CD4-positive, alpha-beta T cell treated with Interferon alpha-2 for 1 hour (primary cell): ENCODE measurements at regions not wholly inside any gene's neighbourhood (a gene's known extent, or its start where the extent isn't known, plus 50 kb on each side); places are given as distances from the start of the nearest gene placed in this dataset.
"Not testable (repeated sequence)": the region's sequence is repeated elsewhere in the genome, so short reads cannot be mapped to it uniquely, and the experiment has no call there.

Experiments
- DNase-seq, 2 donors: peaks; one replicate each; pipeline ENCODE4 v3.0.0-alpha.2; 2020 to 2022

GRCh38 chr11:90717522-90717921, 494.7 kb upstream of the CHORDC1 start:
- no peak for DNase-seq

DNA sequence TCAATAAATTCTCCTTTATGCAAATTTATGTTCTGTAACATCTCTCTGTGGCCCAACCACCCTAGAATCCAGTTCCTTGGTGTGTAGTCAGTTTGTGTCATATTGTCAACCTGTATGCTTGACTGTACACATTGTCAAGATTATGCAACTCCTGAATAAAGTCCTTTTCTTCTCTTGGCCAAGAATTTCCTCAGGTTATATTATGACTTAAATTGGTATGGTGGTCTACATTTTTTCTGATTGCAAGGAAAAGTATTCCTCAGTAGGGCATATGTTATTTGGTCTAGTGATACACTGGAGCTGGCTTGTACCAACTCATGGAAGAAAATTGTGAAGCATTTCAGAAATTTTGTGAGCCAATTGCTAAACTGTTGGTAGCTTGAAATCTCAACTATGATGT, 482.8 kb upstream of the CHORDC1 start:
- DNase-seq, result no peak

GRCh38 chr11:90704510-90704909, 481.7 kb upstream of the CHORDC1 start:
- DNase-seq, result no peak

DNA sequence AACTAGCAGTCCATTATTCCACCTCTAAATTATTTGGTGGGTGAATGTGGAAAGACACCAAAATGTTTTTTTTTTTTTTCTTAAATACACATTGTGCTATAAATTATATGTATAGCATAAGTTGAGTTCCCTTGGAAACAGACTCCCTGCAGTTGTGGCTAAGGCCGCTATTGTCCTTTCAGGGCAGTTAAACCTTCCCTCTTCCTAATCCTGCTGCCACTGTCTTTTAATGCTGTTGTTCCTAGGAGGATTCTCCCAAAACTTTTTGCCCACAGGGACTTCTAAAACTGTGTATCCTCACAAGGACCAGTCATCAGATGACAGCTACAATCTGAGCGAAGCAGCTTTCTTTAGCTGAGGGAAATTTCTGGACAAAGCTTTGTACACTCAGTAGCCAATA, 478.9 kb upstream of the CHORDC1 start:
- DNase-seq, result no peak

DNA sequence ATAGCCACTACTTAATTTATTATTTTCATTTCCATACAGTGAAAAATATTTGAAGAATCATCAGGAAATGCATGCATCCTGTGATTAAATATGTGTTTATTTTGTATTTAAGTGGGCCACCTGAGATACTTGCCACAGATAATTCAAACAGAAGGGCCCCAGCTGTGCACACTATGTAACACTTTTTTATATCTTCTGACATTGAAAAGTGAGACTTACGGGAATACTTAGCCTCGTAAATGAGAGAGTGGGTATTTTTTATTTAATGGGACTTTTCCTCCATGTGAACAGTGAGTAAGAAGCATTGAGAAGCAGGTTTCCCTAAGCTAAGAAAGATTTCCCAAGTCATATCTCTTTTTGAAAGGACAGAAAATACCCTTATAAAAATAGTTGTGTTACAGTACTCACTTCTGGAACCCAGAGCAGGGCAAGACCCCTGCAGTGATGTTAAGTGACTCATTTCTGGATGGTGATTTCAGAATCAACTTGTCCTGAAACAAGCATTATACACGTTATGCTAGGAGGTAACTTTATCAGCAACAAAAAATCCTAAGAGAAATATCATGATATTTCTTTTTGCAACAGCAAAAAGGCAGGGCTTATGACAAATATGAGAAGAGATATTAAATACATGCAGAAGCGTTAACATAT, 478.1 kb upstream of the CHORDC1 start:
- DNase-seq, result no peak

GRCh38 chr11:90699791-90700400, 477.0 kb upstream of the CHORDC1 start:
- DNase-seq, result no peak

GRCh38 chr11:90698238-90698637, 475.4 kb upstream of the CHORDC1 start:
- DNase-seq, result no peak

- not testable (repeated sequence) for DNase-seq
Observed at GRCh38 chr11:90675496-90675895, 452.6 kb upstream of the CHORDC1 start.

- no peak for DNase-seq
Observed at GRCh38 chr11:90669094-90669493, 446.2 kb upstream of the CHORDC1 start.

DNA sequence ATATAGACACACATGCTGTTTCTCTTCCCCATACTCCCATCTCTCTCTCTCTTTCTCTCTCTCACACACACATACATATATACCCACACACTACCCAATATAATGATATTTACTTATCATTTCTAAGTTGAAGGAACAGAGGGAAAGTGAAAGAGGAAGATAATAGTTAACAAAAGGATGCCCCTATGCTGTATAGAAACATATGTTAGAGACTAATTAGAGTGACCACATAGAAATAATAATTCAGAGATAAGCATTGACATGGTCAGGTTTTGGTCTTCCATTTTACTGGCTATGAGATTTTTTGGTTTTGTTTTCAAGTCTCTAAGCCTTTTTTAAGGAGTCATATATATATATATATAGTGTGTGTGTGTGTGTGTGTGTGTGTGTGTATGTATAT, 445.7 kb upstream of the CHORDC1 start:
- no peak for DNase-seq

DNA sequence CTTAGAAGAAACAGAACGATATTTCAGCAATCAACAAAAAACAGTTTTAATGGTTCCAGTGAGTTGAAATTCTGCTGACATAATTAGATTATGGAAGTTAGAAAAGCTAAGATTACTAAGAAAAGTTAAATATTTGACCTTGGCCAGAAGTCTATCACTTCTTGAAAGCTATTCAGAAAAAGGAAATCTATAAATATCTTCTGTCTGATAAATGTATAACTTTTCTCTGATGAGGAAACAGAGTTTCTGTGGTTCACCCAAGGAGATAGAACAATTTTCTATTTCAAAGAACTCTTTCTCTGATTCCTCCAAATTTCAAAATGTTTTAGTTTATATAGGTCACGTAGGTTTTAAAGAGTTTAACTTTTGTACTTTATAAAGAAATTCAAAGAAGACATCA, 438.4 kb upstream of the CHORDC1 start:
- no peak for DNase-seq

GRCh38 chr11:90656171-90656570, 433.3 kb upstream of the CHORDC1 start:
- no peak for DNase-seq

DNA sequence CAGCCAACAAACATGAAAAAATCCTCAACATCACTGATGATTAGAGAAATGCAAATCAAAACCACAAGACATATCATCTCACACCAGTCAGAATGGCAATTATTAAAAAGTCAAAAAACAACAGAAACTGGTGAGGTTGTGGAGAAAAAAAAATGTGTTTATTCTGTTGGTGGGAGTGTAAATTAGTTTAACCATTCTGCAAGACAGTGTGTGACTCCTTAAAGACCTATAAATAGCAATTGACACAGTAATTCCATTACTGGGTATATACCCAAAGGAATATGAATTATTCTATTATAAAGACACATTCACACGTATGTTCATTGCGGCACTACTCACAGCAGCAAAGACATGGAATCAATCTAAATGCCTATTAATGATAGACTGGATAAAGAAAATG, 427.3 kb upstream of the CHORDC1 start:
- no peak for DNase-seq

DNA sequence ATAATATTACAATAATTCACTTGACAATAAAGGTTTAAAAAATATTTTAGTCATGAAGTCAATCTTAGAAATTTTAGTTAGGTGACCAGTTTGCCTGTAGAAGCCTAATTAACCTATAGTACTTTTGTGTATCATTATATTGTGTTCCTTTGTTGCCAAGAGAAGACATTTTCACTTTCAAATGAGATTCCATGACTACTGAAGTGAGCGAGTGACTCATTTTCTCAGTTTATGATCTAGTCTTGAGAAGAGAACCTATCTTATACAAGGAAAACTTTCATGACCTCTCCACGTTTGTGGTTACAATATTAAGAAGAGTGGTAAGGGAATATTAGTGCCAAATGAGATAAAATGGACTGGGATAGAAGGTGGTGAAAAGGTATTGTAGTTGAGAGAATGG, 423.9 kb upstream of the CHORDC1 start:
- no peak for DNase-seq

DNA sequence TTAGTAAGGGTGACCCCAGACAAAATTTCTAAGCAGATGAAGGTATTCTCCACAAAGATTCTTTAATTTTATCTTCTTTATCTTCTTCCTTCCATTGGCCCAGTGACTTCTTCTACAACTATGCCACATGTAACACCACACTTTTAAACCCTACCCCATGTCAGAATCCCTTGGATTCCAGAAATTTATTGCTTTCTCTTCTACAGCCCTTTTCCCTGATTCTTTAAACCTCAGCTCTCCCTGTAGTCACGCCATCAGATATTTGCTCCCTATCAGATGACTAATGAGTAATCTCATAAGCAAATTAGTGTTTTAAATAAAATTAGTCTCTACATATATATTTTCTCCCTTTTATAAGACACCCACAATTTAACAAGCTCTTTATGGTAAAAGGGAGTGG, 423.4 kb upstream of the CHORDC1 start:
- DNase-seq, result no peak

DNA sequence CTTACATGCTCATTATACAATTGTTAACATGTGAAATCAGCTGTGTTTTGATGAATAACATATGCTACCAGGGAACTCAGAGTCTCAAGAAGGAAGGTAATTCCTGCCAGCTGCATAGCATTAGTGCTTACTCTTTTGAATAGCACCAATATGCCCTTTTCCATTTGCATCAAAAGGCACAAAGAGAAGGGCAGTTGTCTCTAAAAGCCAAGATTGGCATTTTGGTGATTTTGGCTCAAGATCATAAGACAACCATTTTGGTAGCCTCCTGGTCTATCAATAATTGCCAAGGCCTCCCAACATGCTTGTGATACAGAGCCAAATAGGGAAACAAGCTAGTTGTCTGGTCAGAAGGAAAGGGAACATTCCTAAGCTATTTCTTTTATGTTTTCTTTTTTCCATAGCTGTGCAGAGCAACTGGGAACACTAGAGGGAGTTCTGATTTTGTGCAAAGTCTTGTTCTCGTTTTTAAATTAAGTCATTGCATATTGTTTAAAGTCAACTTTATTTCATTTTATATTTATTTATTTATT, 416.7 kb upstream of the CHORDC1 start:
- no peak for DNase-seq

DNA sequence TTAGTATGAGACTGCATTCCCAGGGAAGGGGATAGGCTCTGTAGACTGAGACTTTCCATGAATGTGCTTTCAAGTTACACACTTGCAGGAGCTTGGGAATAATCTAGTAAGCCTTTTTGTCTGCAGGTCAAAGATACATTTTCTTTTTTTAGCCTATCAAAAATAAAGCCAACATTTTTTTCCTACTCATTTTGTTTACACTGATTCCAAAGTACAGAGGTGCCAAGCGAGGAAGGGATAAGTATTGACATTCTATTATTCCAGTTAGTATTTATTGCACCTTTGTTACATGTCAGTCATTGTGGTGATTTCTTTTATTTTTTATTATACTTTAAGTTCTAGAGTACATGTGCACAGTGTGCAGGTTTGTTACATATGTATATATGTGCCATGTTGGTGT, 413.0 kb upstream of the CHORDC1 start:
- no peak for DNase-seq

GRCh38 chr11:90635151-90635550, 412.3 kb upstream of the CHORDC1 start:
- no peak for DNase-seq

DNA sequence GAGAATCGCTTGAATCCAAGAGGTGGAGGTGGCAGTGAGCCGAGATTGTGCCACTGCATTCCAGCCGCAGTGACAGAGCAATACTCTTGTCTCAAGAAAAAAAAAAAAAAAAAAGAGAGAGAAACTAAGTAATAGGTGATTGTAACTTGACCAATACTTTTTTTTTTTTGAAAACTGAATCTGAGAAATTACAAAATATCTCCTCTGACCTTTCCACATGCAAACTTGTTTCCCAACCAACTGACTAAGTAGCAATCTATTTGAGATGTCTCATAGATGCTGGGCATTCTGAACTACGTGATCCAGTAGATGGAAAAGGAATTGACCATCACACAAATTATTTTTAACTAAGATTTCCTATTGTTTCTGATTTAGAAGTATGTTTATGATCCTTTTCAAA, 407.3 kb upstream of the CHORDC1 start:
- no peak for DNase-seq

DNA sequence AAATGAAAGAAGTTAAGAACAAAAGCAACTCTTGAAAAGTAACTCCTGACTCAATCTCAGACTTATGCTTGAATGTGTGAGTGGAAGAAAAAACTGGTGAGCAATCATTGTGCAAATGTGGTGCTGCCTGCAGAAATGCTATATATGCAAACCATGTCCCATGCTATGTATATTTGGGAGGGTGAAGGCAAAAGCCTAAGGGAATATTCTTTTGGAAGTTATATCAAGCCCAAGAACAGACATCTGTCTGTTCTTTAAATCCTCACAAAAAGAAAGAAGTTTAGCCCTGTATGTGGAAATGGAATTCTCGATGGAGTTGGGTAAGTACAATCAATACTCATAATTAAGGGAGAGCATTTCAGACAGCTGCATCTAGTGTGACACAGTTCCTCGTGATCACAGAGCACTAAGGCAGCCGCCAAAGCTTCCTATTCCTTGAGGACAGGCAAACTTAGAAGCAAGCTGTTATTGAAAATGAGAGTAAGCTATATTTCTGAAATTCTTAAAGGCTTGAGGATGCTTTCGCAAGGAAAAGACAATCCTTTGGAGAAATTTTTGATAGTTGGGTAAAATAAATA, 406.5 kb upstream of the CHORDC1 start:
- no peak for DNase-seq

DNA sequence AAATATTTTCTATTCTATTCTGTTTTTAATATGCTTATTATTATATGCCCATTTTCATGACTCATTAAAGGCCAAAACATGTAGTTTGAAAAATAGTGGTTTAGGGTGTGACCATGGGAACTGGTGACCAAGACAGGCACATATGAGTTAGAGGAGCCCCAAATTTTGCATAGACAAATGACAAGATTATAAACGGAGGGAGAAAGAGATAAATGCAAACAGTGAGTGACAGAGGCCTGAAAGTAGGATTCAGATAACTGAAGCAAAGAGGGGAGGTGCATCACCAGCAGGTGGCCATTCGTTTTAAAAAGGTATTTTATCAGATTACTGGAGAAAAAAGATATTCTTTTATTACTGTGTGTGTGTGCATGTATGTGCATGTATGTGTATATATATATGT, 391.5 kb upstream of the CHORDC1 start:
- DNase-seq, result no peak

DNA sequence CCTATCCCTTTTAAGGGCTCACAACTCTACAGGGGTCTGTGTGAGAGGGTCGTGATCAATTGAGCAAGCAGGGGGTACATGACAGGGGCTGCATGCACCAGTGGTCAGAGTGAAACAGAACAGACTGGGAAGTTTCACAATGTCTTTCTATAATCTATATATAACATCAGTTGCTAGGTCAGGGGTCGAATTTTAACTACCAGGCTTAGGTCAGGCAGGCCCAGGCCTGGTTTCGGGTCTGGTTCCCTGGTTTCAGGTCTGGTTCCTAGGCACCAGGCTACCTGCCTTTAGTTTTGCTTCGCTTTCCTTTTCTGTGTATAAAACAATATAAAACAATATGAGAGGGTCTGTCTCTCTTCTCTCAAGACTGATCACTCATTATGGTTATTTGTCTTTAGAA, 390.2 kb upstream of the CHORDC1 start:
- DNase-seq, result not testable (repeated sequence)

DNA sequence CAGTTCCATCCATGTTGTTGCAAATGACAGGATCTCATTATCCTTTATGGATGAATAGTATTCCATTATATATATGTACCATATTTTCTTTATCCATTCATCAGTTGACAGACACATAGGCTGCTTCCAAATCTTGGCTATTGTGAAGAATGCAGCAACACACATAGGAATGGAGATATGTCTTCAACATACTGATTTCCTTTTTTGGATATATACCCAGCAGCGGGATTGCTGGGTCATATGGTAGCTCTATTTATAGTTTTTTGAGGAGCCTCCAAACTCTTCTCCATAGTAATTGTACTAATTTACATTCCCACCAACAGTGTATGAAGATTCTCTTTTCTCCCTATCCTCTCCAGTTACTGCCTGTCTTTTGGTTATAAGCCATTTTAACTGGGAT, 383.9 kb upstream of the CHORDC1 start:
- DNase-seq, result no peak

DNA sequence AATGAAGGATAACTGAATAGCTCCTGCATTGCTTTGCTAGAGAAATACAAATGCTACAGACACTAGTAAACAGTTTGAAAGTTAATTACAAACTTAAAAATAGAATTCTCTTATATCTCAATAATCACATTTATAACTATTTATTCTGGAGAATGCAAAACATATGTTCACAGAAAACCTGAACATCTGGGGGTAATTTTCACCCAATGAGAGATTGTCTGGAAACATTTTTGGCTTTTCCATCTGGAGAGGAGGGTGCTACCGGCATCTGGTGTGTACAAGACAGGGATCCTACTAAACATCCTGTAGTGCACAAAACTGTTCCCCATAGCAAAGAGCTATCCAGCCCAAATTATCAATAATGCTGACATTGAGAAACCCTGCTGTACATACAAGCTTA, 378.4 kb upstream of the CHORDC1 start:
- DNase-seq, result no peak

GRCh38 chr11:90594658-90595057, 371.8 kb upstream of the CHORDC1 start:
- no peak for DNase-seq
